Subcutaneous abdominal adipose tissue (tissue), 5 donors: ENCODE measurements at regions not wholly inside any gene's neighbourhood (a gene's known extent, or its start where the extent isn't known, plus 50 kb on each side); places are given as distances from the start of the nearest gene placed in this dataset.

Experiments used
- H3K27ac ChIP-seq: one replicate; pipeline ENCODE4 v1.7.0; 2013; ENCODE audit warnings: low read depth, mild to moderate bottlenecking, inconsistent platforms, low read length, moderate library complexity
- H3K27me3 ChIP-seq, 5 donors: one replicate each; pipeline ENCODE4 v1.7.0; 2013; ENCODE audit warnings: low read length in 5 of 5, inconsistent platforms in 1 of 5; ENCODE audit not compliant: control insufficient read depth in 5 of 5, insufficient read depth in 4 of 5
- H3K36me3 ChIP-seq, 5 donors: one replicate each; pipeline ENCODE4 v1.7.0; 2013; ENCODE audit warnings: low read length in 5 of 5; ENCODE audit not compliant: control insufficient read depth in 5 of 5, insufficient read depth in 5 of 5
- H3K4me1 ChIP-seq, 5 donors: one replicate each; pipeline ENCODE4 v1.7.0; 2013; ENCODE audit warnings: low read length in 5 of 5, mild to moderate bottlenecking in 3 of 5, moderate library complexity in 1 of 5; ENCODE audit not compliant: control insufficient read depth in 5 of 5, insufficient read depth in 5 of 5
- H3K4me3 ChIP-seq, 5 donors: one replicate each; pipeline ENCODE4 v1.7.0; 2013; ENCODE audit warnings: low read length in 5 of 5, low read depth in 1 of 5
- H3K9ac ChIP-seq, 5 donors: one replicate each; pipeline ENCODE4 v1.7.0; 2013; ENCODE audit warnings: low read length in 5 of 5, mild to moderate bottlenecking in 4 of 5, moderate library complexity in 3 of 5
- H3K9me3 ChIP-seq, 5 donors: one replicate each; pipeline ENCODE4 v1.7.0; 2013; ENCODE audit warnings: low read length in 5 of 5; ENCODE audit not compliant: control insufficient read depth in 5 of 5
- donor health status: healthy.
- donor health status: healthy.
- donor health status: healthy.
- donor health status: healthy.
- donor health status: healthy.

GRCh38 chr19:32201211-32201610 lies 144.2 kb upstream of the ZNF507 start:
- H3K4me1 ChIP-seq: peaks cover 0 to 5% (median 4%) of the 10 kb centered on the region in 5 donors
- no peak overlapping the region for H3K9ac ChIP-seq
- H3K27ac ChIP-seq: no peak overlapping the region
- H3K4me3 ChIP-seq: no peak overlapping the region
- peaks cover 0 to 2% (median 0%) of the 10 kb centered on the region in 5 donors for H3K9me3 ChIP-seq
- peaks cover 0 to 13% (median 12%) of the 10 kb centered on the region in 5 donors for H3K27me3 ChIP-seq
- no peaks in the 10 kb centered on the region for H3K36me3 ChIP-seq

GRCh38 chr19:32201636-32202051 lies 143.8 kb upstream of the ZNF507 start:
- peaks cover 0 to 13% (median 7%) of the 10 kb centered on the region in 5 donors for H3K27me3 ChIP-seq
- H3K4me3 ChIP-seq: no peak overlapping the region
- H3K9me3 ChIP-seq: peaks cover 0 to 2% (median 0%) of the 10 kb centered on the region in 5 donors
- peaks cover 0 to 5% (median 4%) of the 10 kb centered on the region in 5 donors for H3K4me1 ChIP-seq
- no peaks in the 10 kb centered on the region for H3K36me3 ChIP-seq
- H3K9ac ChIP-seq: no peak overlapping the region
- no peak overlapping the region for H3K27ac ChIP-seq

GRCh38 chr19:32202244-32202643 lies 143.2 kb upstream of the ZNF507 start:
- Histone ChIP-seq H3K4me3 (no peak overlapping the region), H3K9ac (no peak overlapping the region), H3K36me3 (no peaks in the 10 kb centered on the region), H3K9me3 (no peaks in the 10 kb centered on the region), H3K27me3 (peaks cover 0 to 9% (median 3%) of the 10 kb centered on the region in 5 donors), H3K27ac (no peak overlapping the region), H3K4me1 (peaks cover 0 to 5% (median 4%) of the 10 kb centered on the region in 5 donors)

GRCh38 chr19:32203161-32203560 lies 142.2 kb upstream of the ZNF507 start:
- Histone ChIP-seq H3K4me1 (peaks cover 0 to 5% (median 4%) of the 10 kb centered on the region in 5 donors), H3K4me3 (no peak overlapping the region), H3K36me3 (no peaks in the 10 kb centered on the region), H3K27me3 (peaks cover 4 to 8% (median 7%) of the 10 kb centered on the region in 5 donors), H3K27ac (no peak overlapping the region), H3K9me3 (peaks cover 0 to 3% (median 0%) of the 10 kb centered on the region in 5 donors), H3K9ac (no peak overlapping the region)

- peaks cover 4 to 8% (median 7%) of the 10 kb centered on the region in 5 donors for H3K27me3 ChIP-seq
- H3K9ac ChIP-seq: no peak overlapping the region
- H3K36me3 ChIP-seq: no peaks in the 10 kb centered on the region
- H3K4me3 ChIP-seq: no peak overlapping the region
- H3K27ac ChIP-seq: no peak overlapping the region
- peaks cover 0 to 5% (median 0%) of the 10 kb centered on the region in 5 donors for H3K4me1 ChIP-seq
- H3K9me3 ChIP-seq: peaks cover 0 to 12% (median 4%) of the 10 kb centered on the region in 5 donors
These were observed 139.3 kb upstream of the ZNF507 start for GRCh38 chr19:32206065-32206464.

GRCh38 chr19:32208060-32208459 lies 137.3 kb upstream of the ZNF507 start:
- no peak overlapping the region for H3K9ac ChIP-seq
- peaks cover 3 to 8% (median 7%) of the 10 kb centered on the region in 5 donors for H3K27me3 ChIP-seq
- no peaks in the 10 kb centered on the region for H3K4me1 ChIP-seq

GRCh38 chr19:32219392-32219791 lies 126.0 kb upstream of the ZNF507 start:
- no peaks in the 10 kb centered on the region for H3K9me3 ChIP-seq
- peaks cover 4 to 10% (median 7%) of the 10 kb centered on the region in 5 donors for H3K27me3 ChIP-seq
- no peaks in the 10 kb centered on the region for H3K36me3 ChIP-seq
- H3K4me1 ChIP-seq: peaks cover 0 to 4% (median 4%) of the 10 kb centered on the region in 5 donors
- no peak overlapping the region for H3K9ac ChIP-seq
- no peak overlapping the region for H3K4me3 ChIP-seq
- H3K27ac ChIP-seq: no peak overlapping the region

More at GRCh38 chr19:32208060-32208459, 137.3 kb upstream of the ZNF507 start:
- Histone ChIP-seq H3K36me3 (no peaks in the 10 kb centered on the region), H3K4me3 (no peak overlapping the region), H3K27ac (no peak overlapping the region), H3K9me3 (peaks cover 4 to 19% (median 10%) of the 10 kb centered on the region in 5 donors)

- Histone ChIP-seq H3K27me3 (peaks cover 4 to 10% (median 7%) of the 10 kb centered on the region in 5 donors), H3K9ac (no peak overlapping the region), H3K9me3 (no peaks in the 10 kb centered on the region), H3K4me1 (peaks cover 0 to 9% (median 6%) of the 10 kb centered on the region in 5 donors), H3K27ac (no peak overlapping the region), H3K36me3 (no peaks in the 10 kb centered on the region), H3K4me3 (no peak overlapping the region)
These were observed 125.4 kb upstream of the ZNF507 start for GRCh38 chr19:32219881-32220472.

- H3K9me3 ChIP-seq: no peaks in the 10 kb centered on the region
- no peak overlapping the region for H3K27ac ChIP-seq
- H3K4me3 ChIP-seq: no peak overlapping the region
- peaks cover 0 to 9% (median 6%) of the 10 kb centered on the region in 5 donors for H3K4me1 ChIP-seq
- no peak overlapping the region for H3K9ac ChIP-seq
- no peaks in the 10 kb centered on the region for H3K36me3 ChIP-seq
- H3K27me3 ChIP-seq: peaks cover 4 to 14% (median 7%) of the 10 kb centered on the region in 5 donors
These were observed 124.5 kb upstream of the ZNF507 start for GRCh38 chr19:32220951-32221350.

GRCh38 chr19:32222556-32222955 lies 122.9 kb upstream of the ZNF507 start:
- Histone ChIP-seq H3K4me1 (peaks cover 0 to 9% (median 6%) of the 10 kb centered on the region in 5 donors), H3K9me3 (no peaks in the 10 kb centered on the region), H3K27ac (no peak overlapping the region), H3K4me3 (no peak overlapping the region), H3K9ac (no peak overlapping the region), H3K27me3 (peaks cover 5 to 14% (median 8%) of the 10 kb centered on the region in 5 donors), H3K36me3 (no peaks in the 10 kb centered on the region)
